A673 (cell line): ENCODE measurements at regions not wholly inside any gene's neighbourhood (a gene's known extent, or its start where the extent isn't known, plus 50 kb on each side); places are given as distances from the start of the nearest gene placed in this dataset.

ENCODE experiments used
- CTCF ChIP-seq: fragments of 300-800, 200-600 bp; sonication (generic); conservative IDR thresholded peaks from 2 replicates; pipeline ENCODE4 v1.5.1; 2017; ENCODE audit warnings: low read depth, mild to moderate bottlenecking, antibody characterized with exemption, low read length, moderate library complexity, mixed read lengths
- EZH2 ChIP-seq: fragments of 200-600 bp; sonication (generic); IDR thresholded peaks from 2 replicates; pipeline ENCODE4 v1.6.1; 2017; ENCODE audit warnings: borderline replicate concordance, low read depth, mild to moderate bottlenecking, mixed read lengths, antibody characterized with exemption, low read length; ENCODE audit not compliant: poor library complexity, severe bottlenecking

- TF ChIP-seq CTCF = no peak
- TF ChIP-seq EZH2 = no peak
These were observed 272.2 kb downstream of the OSR1 start for GRCh38 chr2:19086231-19086651.
